OCI-LY1 (cell line): ENCODE measurements at regions not wholly inside any gene's neighbourhood (a gene's known extent, or its start where the extent isn't known, plus 50 kb on each side); places are given as distances from the start of the nearest gene placed in this dataset.

ENCODE experiments used
- H2AFZ ChIP-seq: fragments of 200-600 bp; sonication (generic), shearing (Covaris generic); 2 replicates; pipeline ENCODE4 v1.6.0; 2014; ENCODE audit warnings: antibody characterized with exemption, mild to moderate bottlenecking, low read length
- H3F3A ChIP-seq: fragments of 200-600 bp; sonication (generic), shearing (Covaris generic); 2 replicates; pipeline ENCODE4 v1.6.0; 2014; ENCODE audit warnings: mild to moderate bottlenecking, antibody characterized with exemption, low read length, moderate library complexity; ENCODE audit not compliant: insufficient read depth
- H3K27ac ChIP-seq: fragments of 200-600 bp; sonication (generic); 2 replicates; pipeline ENCODE4 v1.5.1; 2014; ENCODE audit warnings: low read length, mixed run types, mild to moderate bottlenecking, low read depth; ENCODE audit not compliant: poor library complexity, severe bottlenecking
- H3K27me3 ChIP-seq: fragments of 200-600 bp; sonication (generic); 2 replicates; pipeline ENCODE4 v1.6.0; 2014; ENCODE audit warnings: antibody characterized with exemption, mild to moderate bottlenecking, low read length, moderate library complexity; ENCODE audit not compliant: insufficient read depth
- H3K36me3 ChIP-seq: fragments of 200-600 bp; sonication (generic); 2 replicates; pipeline ENCODE4 v1.6.1; 2014; ENCODE audit warnings: mild to moderate bottlenecking, antibody characterized with exemption, low read length, moderate library complexity, mixed read lengths; ENCODE audit not compliant: insufficient read depth
- H3K4me1 ChIP-seq: fragments of 200-600 bp; sonication (generic); 2 replicates; pipeline ENCODE4 v1.5.1; 2014; ENCODE audit warnings: mild to moderate bottlenecking, low read length, moderate library complexity; ENCODE audit not compliant: insufficient read depth, severe bottlenecking
- H3K4me2 ChIP-seq: fragments of 200-600 bp; sonication (generic), shearing (Covaris generic); 2 replicates; pipeline ENCODE4 v1.6.1; 2014; ENCODE audit warnings: low read length
- H3K4me3 ChIP-seq: fragments of 200-600 bp; sonication (generic); 2 replicates; pipeline ENCODE4 v1.5.1; 2014; ENCODE audit warnings: low read length, low read depth, mild to moderate bottlenecking, mixed read lengths; ENCODE audit not compliant: poor library complexity, severe bottlenecking
- H3K79me2 ChIP-seq: fragments of 200-600 bp; shearing (Covaris generic); 2 replicates; pipeline ENCODE4 v1.6.1; 2016; ENCODE audit warnings: mixed run types, low read length, mixed read lengths; ENCODE audit not compliant: insufficient read depth
- H3K9ac ChIP-seq: fragments of 200-600 bp; sonication (generic), shearing (Covaris generic); 2 replicates; pipeline ENCODE4 v1.6.1; 2014; ENCODE audit warnings: mild to moderate bottlenecking, low read length, mixed read lengths
- H3K9me2 ChIP-seq: fragments of 200-600 bp; sonication (generic), shearing (Covaris generic); 2 replicates; pipeline ENCODE4 v1.6.1; 2014; ENCODE audit warnings: low read depth, mild to moderate bottlenecking, low read length, mixed read lengths
- H3K9me3 ChIP-seq: fragments of 200-600 bp; shearing (Covaris generic); 2 replicates; pipeline ENCODE4 v1.6.1; 2014; ENCODE audit warnings: low read length, mixed read lengths
- H4K20me1 ChIP-seq: fragments of 200-600 bp; sonication (generic), shearing (Covaris generic); 2 replicates; pipeline ENCODE4 v1.6.0; 2016; ENCODE audit warnings: mild to moderate bottlenecking, low read length; ENCODE audit not compliant: insufficient read depth
- EZH2 ChIP-seq: fragments of 200-600 bp; sonication (generic), shearing (Covaris generic); IDR thresholded peaks from 2 replicates; pipeline ENCODE4 v1.8.0; 2017; ENCODE audit warnings: borderline replicate concordance, mixed run types, mild to moderate bottlenecking, antibody characterized with exemption, low read length, moderate library complexity, mixed read lengths
- TF ChIP-seq, protein P1 (sequence below): fragments of 200-600 bp; sonication (generic), shearing (Covaris generic); IDR thresholded peaks from 2 replicates; pipeline ENCODE4 v1.5.1; 2017; ENCODE audit warnings: mild to moderate bottlenecking, antibody characterized with exemption, low read length, moderate library complexity, mixed read lengths

GRCh38 chr11:28697920-28698827 lies 590.0 kb downstream of the METTL15 start:
- no peak overlapping the region for H3K9ac ChIP-seq
- no peaks in the 10 kb centered on the region for H3F3A ChIP-seq
- no peak overlapping the region for H3K4me3 ChIP-seq
- H2AFZ ChIP-seq, result no peak overlapping the region
- H3K36me3 ChIP-seq, result no peaks in the 10 kb centered on the region
- H3K9me2 ChIP-seq, result no peaks in the 10 kb centered on the region
- no peaks in the 10 kb centered on the region for H3K27me3 ChIP-seq
- H3K4me1 ChIP-seq, result no peaks in the 10 kb centered on the region
- no peaks in the 10 kb centered on the region for H3K79me2 ChIP-seq
- H4K20me1 ChIP-seq, result no peaks in the 10 kb centered on the region
- no peak for TF ChIP-seq EZH2
- TF ChIP-seq, protein P1, sequence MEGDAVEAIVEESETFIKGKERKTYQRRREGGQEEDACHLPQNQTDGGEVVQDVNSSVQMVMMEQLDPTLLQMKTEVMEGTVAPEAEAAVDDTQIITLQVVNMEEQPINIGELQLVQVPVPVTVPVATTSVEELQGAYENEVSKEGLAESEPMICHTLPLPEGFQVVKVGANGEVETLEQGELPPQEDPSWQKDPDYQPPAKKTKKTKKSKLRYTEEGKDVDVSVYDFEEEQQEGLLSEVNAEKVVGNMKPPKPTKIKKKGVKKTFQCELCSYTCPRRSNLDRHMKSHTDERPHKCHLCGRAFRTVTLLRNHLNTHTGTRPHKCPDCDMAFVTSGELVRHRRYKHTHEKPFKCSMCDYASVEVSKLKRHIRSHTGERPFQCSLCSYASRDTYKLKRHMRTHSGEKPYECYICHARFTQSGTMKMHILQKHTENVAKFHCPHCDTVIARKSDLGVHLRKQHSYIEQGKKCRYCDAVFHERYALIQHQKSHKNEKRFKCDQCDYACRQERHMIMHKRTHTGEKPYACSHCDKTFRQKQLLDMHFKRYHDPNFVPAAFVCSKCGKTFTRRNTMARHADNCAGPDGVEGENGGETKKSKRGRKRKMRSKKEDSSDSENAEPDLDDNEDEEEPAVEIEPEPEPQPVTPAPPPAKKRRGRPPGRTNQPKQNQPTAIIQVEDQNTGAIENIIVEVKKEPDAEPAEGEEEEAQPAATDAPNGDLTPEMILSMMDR, result peak; percentile 81
- no peaks in the 10 kb centered on the region for H3K9me3 ChIP-seq
- H3K27ac ChIP-seq, result no peak overlapping the region
- no peak overlapping the region for H3K4me2 ChIP-seq

GRCh38 chr11:28696591-28696990 lies 588.4 kb downstream of the METTL15 start:
- Histone ChIP-seq H3K27me3 (no peaks in the 10 kb centered on the region), H3K36me3 (no peaks in the 10 kb centered on the region), H3K4me1 (no peaks in the 10 kb centered on the region), H3K4me2 (no peak overlapping the region), H3K4me3 (no peak overlapping the region), H4K20me1 (no peaks in the 10 kb centered on the region), H3K27ac (no peak overlapping the region), H3K9ac (no peak overlapping the region), H3F3A (no peaks in the 10 kb centered on the region), H3K9me3 (no peaks in the 10 kb centered on the region), H2AFZ (no peak overlapping the region), H3K9me2 (no peaks in the 10 kb centered on the region), H3K79me2 (no peaks in the 10 kb centered on the region)
- TF ChIP-seq EZH2, result no peak
- TF ChIP-seq, protein P1, result no peak

- Histone ChIP-seq H3K36me3 (no peaks in the 10 kb centered on the region), H3K4me1 (no peaks in the 10 kb centered on the region), H3K9ac (no peak overlapping the region), H2AFZ (no peak overlapping the region), H3K9me2 (no peaks in the 10 kb centered on the region), H3K9me3 (no peaks in the 10 kb centered on the region), H3F3A (no peaks in the 10 kb centered on the region), H3K27me3 (no peaks in the 10 kb centered on the region), H3K4me2 (no peak overlapping the region), H4K20me1 (no peaks in the 10 kb centered on the region), H3K79me2 (no peaks in the 10 kb centered on the region), H3K4me3 (no peak overlapping the region), H3K27ac (no peak overlapping the region)
- no peak for TF ChIP-seq EZH2
- TF ChIP-seq, protein P1, result no peak
These were observed 582.6 kb downstream of the METTL15 start for GRCh38 chr11:28690746-28691145.
